ENCODE measurements at regions not wholly inside any gene's neighbourhood (a gene's known extent, or its start where the extent isn't known, plus 50 kb on each side); places are given as distances from the start of the nearest gene placed in this dataset.

- TF ChIP-seq MGA (IDR thresholded peaks at IDR 0.05) (no peak), ESRRB (CRISPR knock-in tag; IDR thresholded peaks at IDR 0.05; ENCODE audit: borderline replicate concordance) (no peak), ZBTB9 (CRISPR knock-in tag; IDR thresholded peaks at IDR 0.05) (no peak), ZNF347 (CRISPR knock-in tag; IDR thresholded peaks at IDR 0.05; ENCODE audit: low read depth) (no peak), PKNOX1 (IDR thresholded peaks at IDR 0.05) (no peak), BMI1 (IDR thresholded peaks at IDR 0.05; ENCODE audit: low read length) (no peak), TRIM25 (IDR thresholded peaks at IDR 0.05; ENCODE audit: borderline replicate concordance) (no peak), DEAF1 (CRISPR knock-in tag; IDR thresholded peaks at IDR 0.05) (no peak), L3MBTL2 (IDR thresholded peaks at IDR 0.05) (no peak; the same call in 1 of the 2 replicates), TAL1 (IDR thresholded peaks at IDR 0.05) (peak; percentile 33; the same call in 1 of the 2 replicates)
Measured at GRCh38 chr4:128737098-128737513, 72.4 kb upstream of the JADE1 start (continued).
